Skin of body (tissue), 1 donor: ENCODE measurements at regions not wholly inside any gene's neighbourhood (a gene's known extent, or its start where the extent isn't known, plus 50 kb on each side); places are given as distances from the start of the nearest gene placed in this dataset.

Source experiments
- DNase-seq: peaks from one replicate; lab custom pipeline; 2025; lab: John Stamatoyannopoulos, UW

DNA sequence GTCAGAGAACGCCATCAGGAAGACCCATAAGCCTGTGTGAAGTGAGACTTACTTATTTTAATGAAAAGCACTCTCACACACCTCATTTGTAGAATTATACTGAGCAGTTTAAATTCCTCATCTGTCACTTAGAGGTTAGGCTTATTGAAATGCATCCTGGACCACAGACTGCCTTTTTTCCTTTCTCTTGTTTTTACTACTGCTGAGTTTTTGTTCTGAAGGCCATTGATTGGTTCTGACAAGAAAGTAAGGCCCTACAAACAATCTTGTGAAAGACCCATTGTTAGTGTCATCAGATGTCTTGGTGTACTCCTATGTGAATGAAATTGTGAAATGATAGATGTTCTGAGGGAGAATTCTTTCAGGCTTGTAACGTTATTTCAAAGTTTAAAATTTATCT is 1343.3 kb upstream of the ADGRL2 start:
- DNase-seq, result no peak

GRCh38 chr1:80453775-80454174 is 1347.0 kb upstream of the ADGRL2 start:
- no peak for DNase-seq

DNA sequence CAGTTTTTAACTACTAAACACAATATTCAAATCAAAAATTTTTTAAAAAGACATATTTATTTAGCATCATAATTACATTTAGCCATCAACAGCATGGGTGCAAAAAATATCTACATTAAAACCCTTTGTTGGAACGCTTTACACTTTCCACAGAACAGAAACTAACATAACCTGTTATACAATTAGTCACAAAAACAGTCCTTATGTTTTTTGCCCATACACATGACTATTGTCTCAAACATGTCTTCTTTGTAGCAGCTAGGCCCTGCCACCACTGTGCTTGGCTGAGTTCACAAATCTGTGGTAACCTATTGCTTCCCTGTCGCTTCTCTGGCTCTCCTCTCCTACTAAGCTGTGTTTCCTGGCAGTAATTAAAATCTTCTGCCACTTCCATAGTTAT is 1350.0 kb upstream of the ADGRL2 start:
- DNase-seq, result no peak

DNA sequence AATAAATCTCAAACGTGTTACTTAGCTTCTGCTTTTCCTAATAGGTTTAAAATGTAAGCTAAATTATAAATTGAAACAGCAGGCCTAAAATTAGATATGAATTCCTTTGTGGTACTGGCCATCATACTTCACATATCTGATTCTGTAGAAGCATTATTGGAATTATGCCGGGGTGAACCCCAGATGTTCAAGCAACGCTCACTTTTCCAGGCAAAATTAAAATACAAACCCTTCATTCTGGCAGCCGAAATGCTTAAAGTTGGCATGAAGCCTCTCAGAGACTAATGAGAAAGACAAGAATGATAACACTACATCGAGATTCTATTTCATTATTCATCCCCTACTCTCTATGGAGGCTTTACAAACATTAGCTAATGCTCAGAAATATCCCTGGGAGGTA is 1352.7 kb upstream of the ADGRL2 start:
- DNase-seq, result no peak

GRCh38 chr1:80447526-80447925 is 1353.2 kb upstream of the ADGRL2 start:
- DNase-seq, result no peak

GRCh38 chr1:80445033-80445432 is 1355.7 kb upstream of the ADGRL2 start:
- DNase-seq, result no peak

GRCh38 chr1:80444171-80444570 is 1356.6 kb upstream of the ADGRL2 start:
- DNase-seq, result no peak

DNA sequence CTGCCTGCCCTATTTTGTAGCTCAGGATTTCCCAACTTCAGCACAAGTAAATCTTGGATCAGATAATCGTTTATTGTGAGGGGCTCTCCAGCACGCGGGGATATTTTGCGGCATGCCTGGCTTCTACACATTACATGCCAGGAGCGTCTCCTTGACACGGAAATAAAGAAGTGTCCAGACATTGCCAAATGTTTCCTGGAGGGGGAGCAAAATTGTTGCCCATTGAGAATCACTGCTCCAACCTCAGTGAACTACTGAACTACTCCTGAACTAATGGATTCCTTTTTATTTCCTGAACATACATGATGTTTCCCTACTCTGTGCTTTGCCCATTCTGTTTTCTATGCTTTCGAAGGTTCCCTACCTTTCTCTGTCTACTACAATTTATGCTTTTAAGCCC is 1359.1 kb upstream of the ADGRL2 start:
- DNase-seq, result no peak

DNA sequence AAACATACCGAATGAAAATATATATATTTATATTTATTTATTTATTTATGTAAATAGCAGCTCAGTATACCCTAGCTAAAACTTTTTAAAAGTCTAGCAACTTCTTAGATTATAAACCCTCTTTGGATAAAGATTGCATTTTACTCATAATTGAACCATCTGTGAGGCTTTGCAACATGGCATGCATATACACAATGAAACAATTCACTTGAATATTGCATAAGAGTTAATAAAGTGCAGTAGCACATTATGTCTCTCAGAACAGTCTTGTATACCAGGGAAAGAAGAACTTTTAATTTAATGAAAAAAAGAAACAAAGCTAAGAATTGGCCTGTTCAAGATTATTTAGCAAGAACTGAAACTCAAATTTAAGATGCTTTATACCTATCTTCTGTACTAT is 1363.9 kb upstream of the ADGRL2 start:
- DNase-seq, result peak; percentile 29

- DNase-seq, result no peak
These were observed 1372.9 kb upstream of the ADGRL2 start for GRCh38 chr1:80427881-80428280.

DNA sequence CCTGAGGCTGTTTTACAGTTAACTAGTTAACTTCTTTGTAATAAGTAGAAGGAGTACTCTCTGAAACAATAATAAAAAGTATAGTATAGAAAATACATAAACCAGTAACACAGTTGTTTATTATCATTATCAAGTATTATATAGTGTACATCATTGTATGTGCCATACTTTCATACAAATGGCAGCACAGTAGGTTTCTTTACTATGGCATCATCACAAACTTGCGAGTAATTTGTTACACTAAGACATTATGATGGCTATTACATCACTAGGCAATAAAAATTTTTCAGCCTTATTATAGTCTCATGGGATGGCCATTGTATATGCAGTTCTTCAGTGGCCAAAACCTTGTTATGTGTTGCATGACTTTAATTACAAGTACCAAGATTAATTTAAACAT is 1376.5 kb upstream of the ADGRL2 start:
- DNase-seq, result no peak

DNA sequence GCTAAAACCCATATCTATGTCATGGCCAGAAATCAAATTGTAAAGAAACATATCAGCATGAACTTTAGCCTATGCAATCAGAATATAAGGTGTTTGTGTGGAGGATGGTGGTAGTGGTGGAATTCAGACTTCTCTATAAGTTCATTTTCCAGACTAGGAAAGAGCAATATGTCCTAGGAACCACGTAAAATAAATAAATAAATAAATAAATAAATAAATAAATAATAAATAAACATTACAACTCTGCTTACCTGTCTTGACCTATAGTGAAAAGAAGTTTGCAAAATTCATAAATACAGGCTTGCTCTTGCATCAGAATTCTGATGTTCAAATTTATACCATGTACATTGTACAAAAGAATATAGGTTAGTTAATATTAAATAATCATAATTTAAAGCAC is 1382.6 kb upstream of the ADGRL2 start:
- no peak for DNase-seq

DNA sequence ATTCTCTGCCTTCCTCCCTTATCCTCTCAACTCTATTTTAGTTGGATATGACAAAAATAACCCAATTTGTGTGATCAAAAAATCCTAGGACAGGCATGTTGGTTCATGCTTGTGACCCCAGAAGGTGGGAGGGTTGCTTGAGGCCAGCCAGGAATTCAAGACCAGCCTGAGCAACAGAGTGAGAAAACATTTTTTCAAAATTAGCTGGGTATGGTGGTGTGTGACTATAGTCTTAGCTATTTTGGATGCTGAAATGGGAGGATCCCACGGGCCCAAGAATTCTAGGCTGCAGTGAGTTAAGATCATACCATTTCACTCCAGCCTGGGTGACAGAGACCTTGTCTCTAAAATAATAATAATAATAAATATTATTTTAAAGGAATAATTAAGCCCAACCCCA is 1383.1 kb upstream of the ADGRL2 start:
- no peak for DNase-seq

GRCh38 chr1:80413969-80414368 is 1386.8 kb upstream of the ADGRL2 start:
- DNase-seq, result no peak

DNA sequence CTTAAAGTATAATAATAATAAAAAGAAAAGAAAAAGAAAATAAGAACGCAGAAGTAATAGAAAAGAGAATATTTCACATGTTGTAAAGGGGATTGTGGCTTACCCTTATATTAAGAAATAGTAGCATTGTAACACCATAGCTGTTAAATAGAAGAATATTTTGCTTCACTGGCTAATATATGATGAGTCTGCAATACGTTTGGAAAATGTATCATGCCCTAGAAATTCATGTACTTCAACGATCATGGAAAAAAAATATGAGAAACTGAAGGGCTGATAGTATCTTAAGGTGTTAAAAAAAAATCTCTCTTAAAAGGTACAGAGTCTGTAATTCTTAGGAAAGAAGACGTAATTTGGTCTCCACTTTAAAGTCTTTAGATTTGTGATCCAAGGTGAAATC is 1390.5 kb upstream of the ADGRL2 start:
- DNase-seq, result no peak

GRCh38 chr1:80403471-80403893 is 1397.0 kb upstream of the ADGRL4 start:
- DNase-seq, result no peak

- no peak for DNase-seq
These were observed 1396.1 kb upstream of the ADGRL4 start for GRCh38 chr1:80402625-80403024.

GRCh38 chr1:80401757-80402156 is 1395.2 kb upstream of the ADGRL4 start:
- no peak for DNase-seq

GRCh38 chr1:80392529-80392928 is 1386.0 kb upstream of the ADGRL4 start:
- DNase-seq, result no peak

DNA sequence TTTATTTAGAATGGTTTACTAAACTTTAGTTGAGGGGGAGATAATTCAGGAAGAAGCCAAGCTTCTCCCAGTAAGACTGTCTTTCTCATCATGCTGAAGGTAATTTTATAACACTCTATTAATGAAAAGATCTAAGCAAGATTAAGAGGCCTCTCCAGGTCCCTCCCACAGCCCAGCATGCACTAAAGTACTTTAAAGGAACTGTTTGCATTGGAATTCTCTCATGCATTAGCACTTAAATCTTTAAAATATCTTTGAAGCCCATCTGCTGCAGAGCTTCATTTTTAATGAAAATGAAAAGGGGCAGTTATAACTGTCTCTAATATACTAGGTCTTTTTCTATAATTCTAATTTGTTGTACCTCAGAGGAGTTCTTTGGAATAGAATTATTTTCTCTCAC is 1379.1 kb upstream of the ADGRL4 start:
- no peak for DNase-seq

DNA sequence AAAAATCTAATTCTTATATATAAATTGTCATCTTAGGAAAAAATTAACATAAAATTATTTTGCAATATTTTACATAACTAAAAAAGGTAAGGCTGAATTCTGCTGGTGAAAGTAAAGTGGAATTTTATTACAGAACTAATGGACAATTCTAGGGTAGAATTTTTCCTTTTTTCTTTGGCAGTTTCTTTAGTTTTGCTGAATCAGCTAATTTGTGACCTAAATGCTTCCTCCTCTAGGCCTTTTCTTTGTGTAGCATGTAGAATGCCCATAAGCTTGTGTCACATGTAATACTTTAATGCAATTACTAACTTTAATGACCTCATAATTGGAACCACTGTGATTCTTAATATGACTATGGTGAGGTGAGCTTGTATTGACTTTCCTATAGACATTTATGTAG is 1378.4 kb upstream of the ADGRL4 start:
- DNase-seq, result no peak

GRCh38 chr1:80384083-80384830 is 1377.7 kb upstream of the ADGRL4 start:
- DNase-seq, result no peak

- no peak for DNase-seq
These were observed 1369.1 kb upstream of the ADGRL4 start for GRCh38 chr1:80375662-80376061.

- DNase-seq, result no peak
These were observed 1368.6 kb upstream of the ADGRL4 start for GRCh38 chr1:80375109-80375508.
